IMR-90 (cell line): ENCODE measurements at regions not wholly inside any gene's neighbourhood (a gene's known extent, or its start where the extent isn't known, plus 50 kb on each side); places are given as distances from the start of the nearest gene placed in this dataset.

Experiments used
- ATAC-seq: fragments of 200-7000 bp; cut with Tn5 transposase; 2 replicates; pipeline ENCODE4 v1.9.1; 2020; ENCODE audit warnings: low read depth, mild to moderate bottlenecking, moderate library complexity
- BruUV-seq: library from RNA; stranded (reverse); fragments of 400-500 nt; replicated peaks from 2 replicates; lab custom pipeline; 2021; lab: Mats Ljungman, UMichigan
- CTCF ChIA-PET: fragments of 300-600 bp; formaldehyde crosslinking; extraction: SDS; loops from one replicate; lab custom pipeline; 2021; ENCODE audit warnings: antibody characterized with exemption; lab: Yijun Ruan, JAX
- POLR2A ChIA-PET: fragments of 300-600 bp; sonication (Branson Sonifier 250); formaldehyde crosslinking; loops from one replicate; lab custom pipeline; 2022; ENCODE audit warnings: antibody characterized with exemption; ENCODE audit not compliant: unreplicated experiment; lab: Charles Lee
- DNase-seq: peaks from one replicate; pipeline ENCODE4 v3.0.0; 2013
- H2AFZ ChIP-seq: replicated peaks from 2 replicates; pipeline ENCODE3; 2013; ENCODE audit warnings: low read length, mild to moderate bottlenecking; ENCODE audit not compliant: poor library complexity
- H2AK5ac ChIP-seq: 2 replicates; pipeline ENCODE4 v1.6.1; 2013; ENCODE audit warnings: low read depth, low read length, inconsistent platforms
- H2AK9ac ChIP-seq: replicated peaks from 2 replicates; pipeline ENCODE3; 2013; ENCODE audit warnings: mild to moderate bottlenecking, low read depth, low read length, moderate library complexity; ENCODE audit not compliant: poor library complexity
- H2BK120ac ChIP-seq: 2 replicates; pipeline ENCODE4 v1.6.1; 2013; ENCODE audit warnings: low read depth, low read length, inconsistent platforms
- H2BK15ac ChIP-seq: 3 replicates; pipeline ENCODE4 v1.6.1; 2013; ENCODE audit warnings: low read depth, low read length, inconsistent platforms
- H2BK20ac ChIP-seq: 2 replicates; pipeline ENCODE4 v1.6.1; 2013; ENCODE audit warnings: low read depth, mild to moderate bottlenecking, inconsistent platforms, low read length, moderate library complexity
- H2BK5ac ChIP-seq: 2 replicates; pipeline ENCODE4 v1.6.1; 2013; ENCODE audit warnings: mild to moderate bottlenecking, low read depth, low read length, inconsistent platforms; ENCODE audit not compliant: poor library complexity, severe bottlenecking
- H3K14ac ChIP-seq: replicated peaks from 2 replicates; pipeline ENCODE4 v1.6.1; 2013; ENCODE audit warnings: low read depth, low read length, inconsistent platforms
- H3K18ac ChIP-seq: 2 replicates; pipeline ENCODE4 v1.6.1; 2013; ENCODE audit warnings: low read depth, low read length, control low read depth
- H3K23ac ChIP-seq: 2 replicates; pipeline ENCODE4 v1.6.1; 2013; ENCODE audit warnings: low read depth, low read length, inconsistent platforms
- H3K27ac ChIP-seq: 2 replicates; pipeline ENCODE4 v1.5.1; 2013; ENCODE audit warnings: mild to moderate bottlenecking, control low read depth, low read length; ENCODE audit not compliant: insufficient read depth
- H3K27me3 ChIP-seq: 2 replicates; pipeline ENCODE4 v1.6.1; 2013; ENCODE audit warnings: low read length; ENCODE audit not compliant: control insufficient read depth, insufficient read depth
- H3K36me3 ChIP-seq: 2 replicates; pipeline ENCODE4 v1.6.1; 2013; ENCODE audit warnings: low read length, mixed read lengths; ENCODE audit not compliant: control insufficient read depth, insufficient read depth
- H3K4ac ChIP-seq: 2 replicates; pipeline ENCODE4 v1.6.1; 2013; ENCODE audit warnings: low read depth, low read length, inconsistent platforms
- H3K4me1 ChIP-seq: 2 replicates; pipeline ENCODE4 v1.6.1; 2013; ENCODE audit warnings: low read length, mixed read lengths; ENCODE audit not compliant: control insufficient read depth, insufficient read depth
- H3K4me2 ChIP-seq: 2 replicates; pipeline ENCODE4 v1.6.1; 2013; ENCODE audit warnings: low read depth, mild to moderate bottlenecking, control low read depth, low read length, moderate library complexity
- H3K4me3 ChIP-seq: 2 replicates; pipeline ENCODE4 v1.5.1; 2013; ENCODE audit warnings: low read depth, mild to moderate bottlenecking, control low read depth, low read length, moderate library complexity; ENCODE audit not compliant: insufficient read depth
- H3K56ac ChIP-seq: 2 replicates; pipeline ENCODE4 v1.6.1; 2013; ENCODE audit warnings: low read length, inconsistent platforms; ENCODE audit not compliant: insufficient read depth; ENCODE audit errors: extremely low read depth
- H3K79me1 ChIP-seq, 2 experiments: 2 replicates each; pipeline ENCODE4 v1.6.1; 2013; ENCODE audit warnings: low read length in 2 of 2, inconsistent platforms in 1 of 2, low read depth in 1 of 2
- H3K9ac ChIP-seq: 2 replicates; pipeline ENCODE4 v1.6.1; 2013; ENCODE audit warnings: low read depth, low read length, control low read depth
- H3K9me1 ChIP-seq: 2 replicates; pipeline ENCODE4 v1.6.1; 2013; ENCODE audit warnings: low read length, inconsistent platforms; ENCODE audit not compliant: insufficient read depth
- H3K9me3 ChIP-seq: 2 replicates; pipeline ENCODE4 v1.6.1; 2013; ENCODE audit warnings: low read length; ENCODE audit not compliant: control insufficient read depth, insufficient read depth
- H4K20me1 ChIP-seq: 2 replicates; pipeline ENCODE4 v1.6.1; 2013; ENCODE audit warnings: low read length, inconsistent platforms; ENCODE audit not compliant: insufficient read depth
- H4K5ac ChIP-seq: 2 replicates; pipeline ENCODE4 v1.6.1; 2013; ENCODE audit warnings: mild to moderate bottlenecking, low read depth, low read length, control low read depth
- H4K8ac ChIP-seq, 2 experiments: 2 replicates each; pipeline ENCODE4 v1.6.1; 2013; ENCODE audit warnings: low read depth in 2 of 2, low read length in 2 of 2, control low read depth in 1 of 2, inconsistent platforms in 1 of 2
- H4K91ac ChIP-seq: 2 replicates; pipeline ENCODE4 v1.6.1; 2013; ENCODE audit warnings: low read depth, low read length, inconsistent platforms; ENCODE audit not compliant: insufficient read depth
- BHLHE40 ChIP-seq: fragments of 150-350 bp; IDR thresholded peaks from 2 replicates; pipeline ENCODE4 v1.6.1; 2016; ENCODE audit warnings: mild to moderate bottlenecking, low read depth, low read length
- CHD1 ChIP-seq: IDR thresholded peaks from 2 replicates; pipeline ENCODE4 v1.6.1; 2012; ENCODE audit warnings: low read depth, low read length, improper control_type of control experiment
- FOS ChIP-seq: fragments of 150-350 bp; IDR thresholded peaks from 2 replicates; pipeline ENCODE4 v1.6.1; 2016; ENCODE audit warnings: low read depth, low read length
- MAFK ChIP-seq: IDR thresholded peaks from 2 replicates; pipeline ENCODE4 v1.6.1; 2012; ENCODE audit warnings: low read depth, low read length, improper control_type of control experiment
- MAZ ChIP-seq: IDR thresholded peaks from 2 replicates; pipeline ENCODE4 v1.6.1; 2012; ENCODE audit warnings: low read depth, mild to moderate bottlenecking, low read length, improper control_type of control experiment, moderate library complexity, borderline replicate concordance
- NFE2L2 ChIP-seq: fragments of 150-350 bp; IDR thresholded peaks from 2 replicates; pipeline ENCODE4 v1.6.1; 2016; ENCODE audit warnings: low read depth, mild to moderate bottlenecking, low read length
- POLR2A ChIP-seq: IDR thresholded peaks from 2 replicates; pipeline ENCODE4 v1.6.1; 2012; ENCODE audit warnings: mild to moderate bottlenecking, low read depth, low read length
- RAD21 ChIP-seq: IDR thresholded peaks from 2 replicates; pipeline ENCODE4 v1.6.1; 2012; ENCODE audit warnings: low read length, improper control_type of control experiment
- RCOR1 ChIP-seq: IDR thresholded peaks from 2 replicates; pipeline ENCODE4 v1.6.1; 2012; ENCODE audit warnings: mild to moderate bottlenecking, low read length, improper control_type of control experiment; ENCODE audit not compliant: insufficient replicate concordance
- SMC3 ChIP-seq: fragments of 150-350 bp; IDR thresholded peaks from 2 replicates; pipeline ENCODE4 v1.6.1; 2016; ENCODE audit warnings: low read depth, mild to moderate bottlenecking, antibody characterized with exemption, low read length, moderate library complexity
- WGBS, 2 experiments: methylation state at CpG; one replicate each; pipeline versions ENCODE4 v1.1.5 to v1.1.7; 2013; ENCODE audit warnings: missing lambda C conversion rate in 2 of 2; ENCODE audit not compliant: insufficient read length in 1 of 2; ENCODE audit errors: extremely low coverage in 2 of 2; 5-methylcytosine and 5-hydroxymethylcytosine counted together
- dilution Hi-C: fragments of 300-500 bp; cut with HindIII; formaldehyde crosslinking; loops from one replicate; pipeline ENCODE4 v1.14.3; 2018; ENCODE audit warnings: low sequenced_read_pairs; ENCODE audit not compliant: unreplicated experiment
- in situ Hi-C: fragments of 300-500 bp; cut with MboI; formaldehyde crosslinking; loops from 3 replicates; pipeline ENCODE4 v1.14.3; 2019; ENCODE audit warnings: low sequenced_read_pairs, inconsistent platforms, mixed read lengths
- intact Hi-C: fragments of 100-400 bp; cut with micrococcal nuclease; formaldehyde crosslinking; loops from 2 replicates; pipeline ENCODE4 v1.10.0; 2022
- TF ChIP-seq, protein P1 (sequence below): fragments of 150-350 bp; IDR thresholded peaks from 2 replicates; pipeline ENCODE4 v1.6.1; 2016; ENCODE audit warnings: low read depth, mild to moderate bottlenecking, low read length, moderate library complexity, borderline replicate concordance

DNA sequence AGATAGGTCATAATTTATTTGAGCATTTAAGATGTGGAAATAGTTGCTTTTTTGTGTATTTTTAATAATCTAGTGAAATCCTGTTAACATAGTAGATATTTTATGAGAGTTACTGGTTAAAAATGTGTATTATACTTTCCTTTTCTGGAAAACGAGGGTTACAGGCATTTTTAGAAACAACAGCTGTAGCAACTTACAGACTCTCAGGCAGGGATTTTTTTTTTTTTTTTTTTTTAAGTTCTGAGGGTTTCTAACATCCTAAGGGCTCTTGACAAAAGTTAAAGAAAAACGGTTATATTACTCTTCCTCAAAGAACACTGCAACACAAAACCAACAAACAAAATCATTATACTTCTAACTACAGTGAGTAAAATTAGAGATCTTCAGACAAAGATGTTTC is 205.9 kb downstream of the ACKR3 start:
- DNase-seq (no peak), ATAC-seq (no peak)
- Histone ChIP-seq H3K14ac (no peak overlapping the region), H3K56ac (no peak overlapping the region), H3K4me3 (no peak overlapping the region), H3K23ac (no peak overlapping the region), H3K27me3 (peaks cover 5% of the 10 kb centered on the region; the same call in 1 of the 2 replicates), H3K36me3 (no peaks in the 10 kb centered on the region), H3K9me3 (no peaks in the 10 kb centered on the region), H2BK20ac (no peak overlapping the region), H2AFZ (no peak overlapping the region), H4K5ac (no peak overlapping the region), H2BK120ac (no peak overlapping the region), H3K4ac (no peak overlapping the region), H2BK15ac (no peak overlapping the region), H2AK5ac (no peak overlapping the region), H4K91ac (no peak overlapping the region), H3K27ac (no peak overlapping the region), H4K8ac (no peak overlapping the region), H3K18ac (no peak overlapping the region), H3K4me1 (no peaks in the 10 kb centered on the region), H3K4me2 (no peak overlapping the region), H2BK5ac (no peak overlapping the region), H3K9me1 (no peaks in the 10 kb centered on the region), H4K20me1 (no peaks in the 10 kb centered on the region), H3K79me1 (no peaks in the 10 kb centered on the region), H2AK9ac (no peak overlapping the region), H3K9ac (no peak overlapping the region)
- in situ Hi-C loops (no loop called here), dilution Hi-C loops (no loop called here), intact Hi-C loops (no loop called here)
- ChIA-PET CTCF (interaction anchor here (0.6 kb wide), 1 partner anchor 76 kb away, joined by 5 read pairs; no protein-coding TSS in a partner anchor), POLR2A (no interaction called here)
- BruUV-seq = no TSS peak
- TF ChIP-seq RCOR1 (no peak), SMC3 (no peak), RAD21 (no peak), MAZ (no peak), POLR2A (no peak), FOS (no peak), BHLHE40 (no peak), CHD1 (no peak), MAFK (no peak), NFE2L2 (no peak)
- TF ChIP-seq, protein P1, sequence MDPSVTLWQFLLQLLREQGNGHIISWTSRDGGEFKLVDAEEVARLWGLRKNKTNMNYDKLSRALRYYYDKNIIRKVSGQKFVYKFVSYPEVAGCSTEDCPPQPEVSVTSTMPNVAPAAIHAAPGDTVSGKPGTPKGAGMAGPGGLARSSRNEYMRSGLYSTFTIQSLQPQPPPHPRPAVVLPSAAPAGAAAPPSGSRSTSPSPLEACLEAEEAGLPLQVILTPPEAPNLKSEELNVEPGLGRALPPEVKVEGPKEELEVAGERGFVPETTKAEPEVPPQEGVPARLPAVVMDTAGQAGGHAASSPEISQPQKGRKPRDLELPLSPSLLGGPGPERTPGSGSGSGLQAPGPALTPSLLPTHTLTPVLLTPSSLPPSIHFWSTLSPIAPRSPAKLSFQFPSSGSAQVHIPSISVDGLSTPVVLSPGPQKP = no peak
- WGBS, 2 experiments = no CpG with 5 or more reads among the region's 2 CpGs
